ENCODE measurements at regions not wholly inside any gene's neighbourhood (a gene's known extent, or its start where the extent isn't known, plus 50 kb on each side); places are given as distances from the start of the nearest gene placed in this dataset.
A peak's percentile ranks its signal among the peaks of the same experiment; 100 is the strongest.

GRCh38 chr11:70829134-70829885 is 423.1 kb downstream of the SHANK2 start:
- Histone ChIP-seq H3K27me3 (ENCODE audit: control insufficient read depth, insufficient read depth, low read length) (no peaks in the 10 kb centered on the region), H3K27ac (ENCODE audit: low read depth, low read length) (no peak overlapping the region), H3K9me3 (ENCODE audit: control insufficient read depth, insufficient read depth, low read length) (no peaks in the 10 kb centered on the region), H3K4me1 (ENCODE audit: control insufficient read depth, insufficient read depth, low read length) (peaks cover 19% of the 10 kb centered on the region), H3K9ac (ENCODE audit: low read depth, low read length) (no peak overlapping the region), H3K36me3 (ENCODE audit: control insufficient read depth, insufficient read depth, low read length) (no peaks in the 10 kb centered on the region; the same call in 1 of the 2 replicates), H3K4me3 (ENCODE audit: low read depth, low read length) (no peak overlapping the region)

GRCh38 chr11:70829886-70830272 is 422.5 kb downstream of the SHANK2 start:
- no peak overlapping the region for H3K9ac ChIP-seq (ENCODE audit: low read depth, low read length)
- no peaks in the 10 kb centered on the region for H3K9me3 ChIP-seq (ENCODE audit: control insufficient read depth, insufficient read depth, low read length)
- peaks cover 20% of the 10 kb centered on the region for H3K4me1 ChIP-seq (ENCODE audit: control insufficient read depth, insufficient read depth, low read length)
- no peak overlapping the region for H3K27ac ChIP-seq (ENCODE audit: low read depth, low read length)
- no peaks in the 10 kb centered on the region; the same call in 1 of the 2 replicates for H3K36me3 ChIP-seq (ENCODE audit: control insufficient read depth, insufficient read depth, low read length)
- H3K4me3 ChIP-seq (ENCODE audit: low read depth, low read length): no peak overlapping the region
- H3K27me3 ChIP-seq (ENCODE audit: control insufficient read depth, insufficient read depth, low read length): no peaks in the 10 kb centered on the region

- H3K36me3 ChIP-seq (ENCODE audit: control insufficient read depth, insufficient read depth, low read length): no peaks in the 10 kb centered on the region; the same call in 1 of the 2 replicates
- H3K27me3 ChIP-seq (ENCODE audit: control insufficient read depth, insufficient read depth, low read length): no peaks in the 10 kb centered on the region
- no peak overlapping the region for H3K9ac ChIP-seq (ENCODE audit: low read depth, low read length)
- no peak overlapping the region for H3K27ac ChIP-seq (ENCODE audit: low read depth, low read length)
- no peaks in the 10 kb centered on the region for H3K9me3 ChIP-seq (ENCODE audit: control insufficient read depth, insufficient read depth, low read length)
- peaks cover 21% of the 10 kb centered on the region for H3K4me1 ChIP-seq (ENCODE audit: control insufficient read depth, insufficient read depth, low read length)
- no peak overlapping the region for H3K4me3 ChIP-seq (ENCODE audit: low read depth, low read length)
Measured at GRCh38 chr11:70833011-70833410, 419.4 kb downstream of the SHANK2 start.

GRCh38 chr11:70833554-70833953 is 418.8 kb downstream of the SHANK2 start:
- no peaks in the 10 kb centered on the region for H3K27me3 ChIP-seq (ENCODE audit: control insufficient read depth, insufficient read depth, low read length)
- H3K9me3 ChIP-seq (ENCODE audit: control insufficient read depth, insufficient read depth, low read length): no peaks in the 10 kb centered on the region
- no peak overlapping the region for H3K4me3 ChIP-seq (ENCODE audit: low read depth, low read length)
- peaks cover 21% of the 10 kb centered on the region for H3K4me1 ChIP-seq (ENCODE audit: control insufficient read depth, insufficient read depth, low read length)
- H3K36me3 ChIP-seq (ENCODE audit: control insufficient read depth, insufficient read depth, low read length): no peaks in the 10 kb centered on the region; the same call in 1 of the 2 replicates
- no peak overlapping the region for H3K9ac ChIP-seq (ENCODE audit: low read depth, low read length)
- H3K27ac ChIP-seq (ENCODE audit: low read depth, low read length): peak overlapping the region; percentile 59

- peaks cover 21% of the 10 kb centered on the region for H3K4me1 ChIP-seq (ENCODE audit: control insufficient read depth, insufficient read depth, low read length)
- H3K4me3 ChIP-seq (ENCODE audit: low read depth, low read length): no peak overlapping the region
- H3K9me3 ChIP-seq (ENCODE audit: control insufficient read depth, insufficient read depth, low read length): no peaks in the 10 kb centered on the region
- H3K9ac ChIP-seq (ENCODE audit: low read depth, low read length): no peak overlapping the region
- no peaks in the 10 kb centered on the region; the same call in 1 of the 2 replicates for H3K36me3 ChIP-seq (ENCODE audit: control insufficient read depth, insufficient read depth, low read length)
- peak overlapping the region; percentile 59 for H3K27ac ChIP-seq (ENCODE audit: low read depth, low read length)
- H3K27me3 ChIP-seq (ENCODE audit: control insufficient read depth, insufficient read depth, low read length): no peaks in the 10 kb centered on the region
Measured at GRCh38 chr11:70834277-70834940, 418.0 kb downstream of the SHANK2 start.

- Histone ChIP-seq H3K9ac (ENCODE audit: low read depth, low read length) (no peak overlapping the region), H3K4me3 (ENCODE audit: low read depth, low read length) (no peak overlapping the region), H3K4me1 (ENCODE audit: control insufficient read depth, insufficient read depth, low read length) (peaks cover 21% of the 10 kb centered on the region), H3K36me3 (ENCODE audit: control insufficient read depth, insufficient read depth, low read length) (no peaks in the 10 kb centered on the region; the same call in 1 of the 2 replicates), H3K27me3 (ENCODE audit: control insufficient read depth, insufficient read depth, low read length) (no peaks in the 10 kb centered on the region), H3K9me3 (ENCODE audit: control insufficient read depth, insufficient read depth, low read length) (no peaks in the 10 kb centered on the region), H3K27ac (ENCODE audit: low read depth, low read length) (no peak overlapping the region)
Measured at GRCh38 chr11:70834984-70835560, 417.3 kb downstream of the SHANK2 start.

GRCh38 chr11:70836071-70836470 is 416.3 kb downstream of the SHANK2 start:
- Histone ChIP-seq H3K27ac (ENCODE audit: low read depth, low read length) (no peak overlapping the region), H3K36me3 (ENCODE audit: control insufficient read depth, insufficient read depth, low read length) (no peaks in the 10 kb centered on the region; the same call in 1 of the 2 replicates), H3K4me3 (ENCODE audit: low read depth, low read length) (no peak overlapping the region), H3K9me3 (ENCODE audit: control insufficient read depth, insufficient read depth, low read length) (no peaks in the 10 kb centered on the region), H3K9ac (ENCODE audit: low read depth, low read length) (no peak overlapping the region), H3K27me3 (ENCODE audit: control insufficient read depth, insufficient read depth, low read length) (no peaks in the 10 kb centered on the region), H3K4me1 (ENCODE audit: control insufficient read depth, insufficient read depth, low read length) (peaks cover 21% of the 10 kb centered on the region)

GRCh38 chr11:70838198-70838597 is 414.2 kb downstream of the SHANK2 start:
- Histone ChIP-seq H3K9me3 (ENCODE audit: control insufficient read depth, insufficient read depth, low read length) (no peaks in the 10 kb centered on the region), H3K27ac (ENCODE audit: low read depth, low read length) (no peak overlapping the region)

GRCh38 chr11:70839851-70840250 is 412.5 kb downstream of the SHANK2 start:
- Histone ChIP-seq H3K36me3 (ENCODE audit: control insufficient read depth, insufficient read depth, low read length) (no peaks in the 10 kb centered on the region), H3K27ac (ENCODE audit: low read depth, low read length) (no peak overlapping the region), H3K4me1 (ENCODE audit: control insufficient read depth, insufficient read depth, low read length) (peaks cover 11% of the 10 kb centered on the region), H3K4me3 (ENCODE audit: low read depth, low read length) (no peak overlapping the region), H3K9me3 (ENCODE audit: control insufficient read depth, insufficient read depth, low read length) (no peaks in the 10 kb centered on the region), H3K27me3 (ENCODE audit: control insufficient read depth, insufficient read depth, low read length) (no peaks in the 10 kb centered on the region), H3K9ac (ENCODE audit: low read depth, low read length) (no peak overlapping the region)

More at GRCh38 chr11:70838198-70838597, 414.2 kb downstream of the SHANK2 start:
- Histone ChIP-seq H3K9ac (ENCODE audit: low read depth, low read length) (no peak overlapping the region), H3K27me3 (ENCODE audit: control insufficient read depth, insufficient read depth, low read length) (no peaks in the 10 kb centered on the region), H3K36me3 (ENCODE audit: control insufficient read depth, insufficient read depth, low read length) (no peaks in the 10 kb centered on the region; the same call in 1 of the 2 replicates), H3K4me3 (ENCODE audit: low read depth, low read length) (no peak overlapping the region), H3K4me1 (ENCODE audit: control insufficient read depth, insufficient read depth, low read length) (peaks cover 21% of the 10 kb centered on the region)

GRCh38 chr11:70841264-70841663 is 411.1 kb downstream of the SHANK2 start:
- Histone ChIP-seq H3K36me3 (ENCODE audit: control insufficient read depth, insufficient read depth, low read length) (no peaks in the 10 kb centered on the region), H3K27me3 (ENCODE audit: control insufficient read depth, insufficient read depth, low read length) (no peaks in the 10 kb centered on the region), H3K9me3 (ENCODE audit: control insufficient read depth, insufficient read depth, low read length) (no peaks in the 10 kb centered on the region), H3K4me3 (ENCODE audit: low read depth, low read length) (no peak overlapping the region), H3K27ac (ENCODE audit: low read depth, low read length) (no peak overlapping the region), H3K4me1 (ENCODE audit: control insufficient read depth, insufficient read depth, low read length) (0 out of 2 replicates have a peak, but pooled peaks cover 5% of the 10 kb centered on the region), H3K9ac (ENCODE audit: low read depth, low read length) (no peak overlapping the region)

- no peak overlapping the region for H3K9ac ChIP-seq (ENCODE audit: low read depth, low read length)
- H3K36me3 ChIP-seq (ENCODE audit: control insufficient read depth, insufficient read depth, low read length): no peaks in the 10 kb centered on the region
- no peak overlapping the region for H3K4me3 ChIP-seq (ENCODE audit: low read depth, low read length)
- H3K4me1 ChIP-seq (ENCODE audit: control insufficient read depth, insufficient read depth, low read length): 0 out of 2 replicates have a peak, but pooled peaks cover 5% of the 10 kb centered on the region
- no peaks in the 10 kb centered on the region for H3K9me3 ChIP-seq (ENCODE audit: control insufficient read depth, insufficient read depth, low read length)
- no peak overlapping the region for H3K27ac ChIP-seq (ENCODE audit: low read depth, low read length)
- no peaks in the 10 kb centered on the region for H3K27me3 ChIP-seq (ENCODE audit: control insufficient read depth, insufficient read depth, low read length)
Measured at GRCh38 chr11:70842256-70842655, 410.1 kb downstream of the SHANK2 start.
